HG02798 (cell line): ENCODE measurements at regions not wholly inside any gene's neighbourhood (a gene's known extent, or its start where the extent isn't known, plus 50 kb on each side); places are given as distances from the start of the nearest gene placed in this dataset.
"Not testable (repeated sequence)": the region's sequence is repeated elsewhere in the genome, so short reads cannot be mapped to it uniquely, and the experiment has no call there.

ENCODE experiments used
- ATAC-seq: cut with Tn5 transposase; IDR thresholded peaks from one replicate; pipeline ENCODE4 v1.9.1; 2021; ENCODE audit warnings: mild to moderate bottlenecking; ENCODE audit not compliant: unreplicated experiment, poor library complexity

GRCh38 chr1:102535829-102536505 is 539.2 kb upstream of the OLFM3 start:
- no peak for ATAC-seq

GRCh38 chr1:102531036-102531435 is 534.3 kb upstream of the OLFM3 start:
- no peak for ATAC-seq

DNA sequence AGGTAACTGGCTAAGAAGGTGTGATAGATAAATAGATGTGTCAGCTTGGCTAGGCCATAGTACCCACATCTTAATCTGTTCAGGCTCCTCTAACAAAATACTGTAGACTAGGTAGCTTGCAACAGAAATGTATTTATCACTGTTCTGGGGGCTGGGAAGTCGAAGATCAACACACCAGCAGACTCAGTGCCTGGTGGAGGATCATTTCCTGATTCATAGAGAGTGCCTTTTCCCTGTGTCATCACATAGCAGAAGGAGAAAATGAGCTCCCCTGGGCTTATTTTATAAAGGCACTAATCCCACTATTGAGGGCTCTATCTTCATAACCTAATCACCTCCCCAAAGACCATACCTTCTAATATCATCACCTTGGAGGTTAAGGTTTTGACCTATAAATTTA is 532.7 kb upstream of the OLFM3 start:
- no peak for ATAC-seq

GRCh38 chr1:102500758-102501157 is 504.0 kb upstream of the OLFM3 start:
- ATAC-seq, result no peak

- no peak for ATAC-seq
Measured at GRCh38 chr1:102498929-102499328, 502.2 kb upstream of the OLFM3 start.

GRCh38 chr1:102497810-102498209 is 501.1 kb upstream of the OLFM3 start:
- ATAC-seq, result not testable (repeated sequence)

GRCh38 chr1:102472520-102472919 is 475.8 kb upstream of the OLFM3 start:
- no peak for ATAC-seq

DNA sequence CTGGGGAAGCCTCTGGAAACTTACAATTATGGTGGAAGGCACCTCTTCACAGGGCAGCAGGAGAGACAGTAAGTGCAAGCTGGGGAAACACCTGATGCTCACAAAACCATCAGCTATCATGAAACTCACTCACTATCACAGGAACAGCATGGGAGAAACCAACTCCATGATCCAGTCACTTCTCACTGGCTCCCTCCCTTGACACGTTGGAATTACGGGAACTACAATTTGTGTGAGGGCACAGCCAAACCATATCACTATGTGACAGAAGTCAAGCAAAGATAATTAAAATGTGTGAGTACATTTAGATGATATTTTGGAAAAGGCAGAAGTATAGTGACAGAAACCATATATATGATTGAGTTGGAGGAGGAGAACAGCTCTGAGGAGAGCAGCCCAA is 474.0 kb upstream of the OLFM3 start:
- ATAC-seq, result no peak

DNA sequence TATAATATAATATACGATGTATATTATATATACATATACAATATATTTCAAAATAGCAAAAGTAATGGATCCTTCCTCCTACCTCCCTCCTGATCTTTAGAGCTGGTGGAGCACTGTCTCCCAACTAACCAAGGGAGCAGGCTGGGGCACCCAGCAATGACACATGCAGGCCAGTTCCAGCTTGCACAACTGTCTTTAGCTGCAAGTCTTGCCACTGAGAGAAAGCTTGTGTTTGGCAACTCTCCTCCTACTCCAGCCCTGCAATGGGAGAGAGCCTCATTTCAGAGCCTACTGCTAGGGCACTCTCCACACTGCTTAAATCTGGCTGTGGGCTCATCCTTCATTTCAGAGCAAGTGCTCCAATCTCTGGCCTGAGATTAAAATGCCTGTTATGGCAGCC is 469.8 kb upstream of the OLFM3 start:
- no peak for ATAC-seq

- ATAC-seq, result no peak
Measured at GRCh38 chr1:102463328-102463727, 466.6 kb upstream of the OLFM3 start.

DNA sequence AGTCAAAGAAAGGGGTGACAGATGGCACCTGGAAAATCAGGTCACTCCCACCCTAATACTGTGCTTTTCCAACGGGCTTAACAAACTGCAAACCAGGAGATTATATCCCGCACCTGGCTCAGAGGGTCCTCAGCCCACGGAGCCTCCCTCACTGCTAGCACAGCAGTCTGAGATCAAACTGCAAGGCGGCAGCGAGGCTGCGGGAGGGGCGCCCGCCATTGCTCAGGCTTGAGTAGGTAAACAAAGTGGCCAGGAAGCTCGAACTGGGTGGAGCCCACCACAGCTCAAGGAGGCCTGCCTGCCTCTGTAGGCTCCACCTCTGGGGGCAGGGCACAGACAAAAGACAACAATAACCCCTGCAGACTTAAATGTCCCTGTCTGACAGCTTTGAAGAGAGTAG is 445.6 kb upstream of the OLFM3 start:
- not testable (repeated sequence) for ATAC-seq

DNA sequence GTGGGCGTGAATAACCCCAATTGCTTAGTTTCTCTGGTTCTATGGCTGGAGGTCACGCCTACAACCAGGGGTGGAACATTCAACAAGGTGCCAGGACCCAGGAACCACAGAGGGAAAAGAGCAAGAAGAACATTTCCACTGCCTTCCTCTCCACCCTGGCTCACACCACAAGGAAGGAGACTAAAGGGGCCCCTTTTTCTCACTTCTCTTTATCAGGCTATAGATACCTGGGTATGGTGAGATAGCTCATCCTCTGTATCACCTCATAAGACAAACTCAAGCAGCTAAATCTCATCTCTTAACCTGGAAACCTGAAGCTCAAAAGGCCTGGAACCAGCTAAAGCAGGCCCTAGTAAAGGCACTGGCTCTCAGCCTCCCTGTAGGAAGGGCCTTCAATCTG is 438.8 kb upstream of the OLFM3 start:
- ATAC-seq, result peak; percentile 40

DNA sequence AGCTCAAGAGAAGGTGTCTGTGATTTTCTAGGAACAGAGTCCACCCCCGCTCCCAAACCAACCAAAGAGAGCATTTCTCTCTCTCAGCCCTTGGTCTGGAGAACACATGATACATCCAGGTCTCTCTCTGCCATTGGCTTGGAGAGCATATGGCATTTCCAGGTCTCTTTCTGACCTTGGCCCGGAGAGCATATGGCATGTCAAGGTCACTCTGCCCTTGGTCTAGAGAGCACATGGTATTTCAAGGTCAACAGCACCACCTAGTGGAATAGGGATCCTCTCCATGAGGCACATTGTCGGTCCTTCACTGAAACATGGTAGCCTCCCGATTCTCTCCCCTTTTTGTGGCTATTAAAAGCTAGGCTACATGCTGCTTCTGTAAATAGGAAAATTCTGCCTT is 437.7 kb upstream of the OLFM3 start:
- no peak for ATAC-seq

DNA sequence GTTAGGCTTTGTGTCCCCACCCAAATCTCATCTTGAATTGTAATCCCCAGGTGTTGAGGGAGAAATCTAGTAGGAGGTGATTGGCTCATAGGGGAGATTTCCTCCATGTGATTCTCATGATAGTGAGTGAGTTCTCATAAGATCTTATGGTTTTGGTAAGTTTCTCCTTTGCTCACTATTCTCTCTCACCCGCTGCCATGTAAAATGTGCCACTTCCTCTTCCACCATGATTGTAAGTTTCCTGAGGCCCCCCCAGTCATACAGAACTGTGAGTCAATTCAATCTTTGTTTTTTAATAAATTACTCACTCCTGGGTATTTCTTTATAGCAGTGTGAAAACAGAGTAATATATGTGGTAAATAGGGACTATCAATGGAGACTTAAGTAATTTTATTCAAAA is 434.5 kb upstream of the OLFM3 start:
- ATAC-seq, result no peak

GRCh38 chr1:102420034-102420433 is 423.3 kb upstream of the OLFM3 start:
- no peak for ATAC-seq
